PC-3 (cell line): ENCODE measurements at regions not wholly inside any gene's neighbourhood (a gene's known extent, or its start where the extent isn't known, plus 50 kb on each side); places are given as distances from the start of the nearest gene placed in this dataset.

Source experiments
- ATAC-seq: fragments of 200-7000 bp; cut with Tn5 transposase; 2 replicates; pipeline ENCODE4 v1.9.1; 2020; ENCODE audit warnings: mild to moderate bottlenecking, moderate library complexity
- BruUV-seq: library from RNA; stranded (reverse); fragments of 400-500 nt; replicated peaks from 2 replicates; lab custom pipeline; 2021; lab: Mats Ljungman, UMichigan
- CTCF ChIA-PET: fragments of 300-600 bp; sonication (Branson Sonifier 250); formaldehyde crosslinking; loops from one replicate; lab custom pipeline; 2022; ENCODE audit warnings: antibody characterized with exemption; lab: Charles Lee
- POLR2A ChIA-PET: fragments of 300-600 bp; sonication (Branson Sonifier 250); formaldehyde crosslinking; loops from one replicate; lab custom pipeline; 2022; ENCODE audit warnings: antibody characterized with exemption; ENCODE audit not compliant: unreplicated experiment; lab: Charles Lee
- DNase-seq: peaks from one replicate; pipeline ENCODE4 v3.0.0-alpha.2; 2015
- H2AFZ ChIP-seq: fragments of 300-600 bp; sonication (generic); 2 replicates; pipeline ENCODE4 v1.6.0; 2016; ENCODE audit warnings: antibody characterized with exemption, low read length
- H3F3A ChIP-seq: fragments of 300-600 bp; sonication (generic); one replicate; pipeline ENCODE4 v1.6.0; 2017; ENCODE audit warnings: antibody characterized with exemption, low read length, control low read depth, mild to moderate bottlenecking; ENCODE audit not compliant: unreplicated experiment
- H3K27ac ChIP-seq: fragments of 300-600 bp; sonication (generic); 2 replicates; pipeline ENCODE4 v1.5.1; 2016; ENCODE audit warnings: mild to moderate bottlenecking, low read length
- H3K27me3 ChIP-seq: fragments of 300-600 bp; sonication (generic); 2 replicates; pipeline ENCODE4 v1.6.1; 2016; ENCODE audit warnings: low read length, mixed read lengths
- H3K36me3 ChIP-seq: fragments of 300-600 bp; sonication (generic); 2 replicates; pipeline ENCODE4 v1.6.1; 2016; ENCODE audit warnings: low read depth, mixed run types, low read length, mixed read lengths
- H3K4me1 ChIP-seq: fragments of 300-600 bp; sonication (generic); 2 replicates; pipeline ENCODE4 v1.5.1; 2016; ENCODE audit warnings: low read length; ENCODE audit not compliant: insufficient read depth
- H3K4me2 ChIP-seq: fragments of 300-600 bp; sonication (generic); 2 replicates; pipeline ENCODE4 v1.6.0; 2016; ENCODE audit warnings: low read length
- H3K4me3 ChIP-seq: fragments of 300-600 bp; sonication (generic); 2 replicates; pipeline ENCODE4 v1.5.1; 2016; ENCODE audit warnings: mild to moderate bottlenecking, low read length, mixed read lengths
- H3K79me2 ChIP-seq: fragments of 300-600 bp; sonication (generic); 2 replicates; pipeline ENCODE4 v1.6.1; 2017; ENCODE audit warnings: low read length, mixed read lengths
- H3K9ac ChIP-seq: fragments of 300-600 bp; sonication (generic); 2 replicates; pipeline ENCODE4 v1.6.0; 2016; ENCODE audit warnings: mild to moderate bottlenecking, low read length
- H3K9me2 ChIP-seq: fragments of 300-600 bp; sonication (generic); replicated peaks from 2 replicates; pipeline ENCODE4 v1.6.1; 2016; ENCODE audit warnings: mixed run types, low read length, mixed read lengths
- H3K9me3 ChIP-seq: fragments of 300-600 bp; sonication (generic); 2 replicates; pipeline ENCODE4 v1.6.1; 2016; ENCODE audit warnings: low read length, mixed read lengths
- H4K20me1 ChIP-seq: fragments of 300-600 bp; sonication (generic); 2 replicates; pipeline ENCODE4 v1.6.1; 2016; ENCODE audit warnings: low read length, mixed read lengths
- CTCF ChIP-seq: fragments of 300-600 bp; sonication (generic); conservative IDR thresholded peaks from 2 replicates; pipeline ENCODE4 v1.5.1; 2017; ENCODE audit warnings: antibody characterized with exemption, low read depth, mild to moderate bottlenecking, low read length
- EZH2 ChIP-seq: fragments of 300-600 bp; sonication (generic); IDR thresholded peaks from one replicate; pipeline ENCODE4 v1.6.1; 2017; ENCODE audit warnings: antibody characterized with exemption, mild to moderate bottlenecking, low read length; ENCODE audit not compliant: unreplicated experiment
- EZH2phosphoT487 ChIP-seq: fragments of 300-600 bp; sonication (generic); IDR thresholded peaks from 2 replicates; pipeline ENCODE4 v1.6.1; 2018; ENCODE audit warnings: mild to moderate bottlenecking, antibody characterized with exemption, low read length, borderline replicate concordance
- intact Hi-C: fragments of 100-400 bp; cut with micrococcal nuclease; formaldehyde crosslinking; loops from 2 replicates; pipeline ENCODE4 v1.9.0; 2023

- H4K20me1 ChIP-seq: no peaks in the 10 kb centered on the region
- no peak overlapping the region for H3K9ac ChIP-seq
- no peaks in the 10 kb centered on the region for H3K9me3 ChIP-seq
- TF ChIP-seq EZH2phosphoT487 (no peak), CTCF (no peak), EZH2 (no peak)
- H3F3A ChIP-seq: no peaks in the 10 kb centered on the region
- ATAC-seq: no peak
- no peak for DNase-seq
- BruUV-seq: no TSS peak
- POLR2A ChIA-PET: no interaction called here
- no peaks in the 10 kb centered on the region for H3K27me3 ChIP-seq
- no peak overlapping the region for H3K4me2 ChIP-seq
- no peak overlapping the region for H3K4me3 ChIP-seq
- CTCF ChIA-PET: no interaction called here
- H3K27ac ChIP-seq: no peak overlapping the region
- H3K4me1 ChIP-seq: no peaks in the 10 kb centered on the region; the same call in 1 of the 2 replicates
- no peaks in the 10 kb centered on the region for H3K36me3 ChIP-seq
- H3K79me2 ChIP-seq: no peaks in the 10 kb centered on the region
- no peak overlapping the region for H2AFZ ChIP-seq
- intact Hi-C loops: no loop called here
- no peaks in the 10 kb centered on the region for H3K9me2 ChIP-seq
These were observed 205.8 kb upstream of the SLC16A7 start for GRCh38 chr12:59389968-59390576.

GRCh38 chr12:59388694-59389093, 207.1 kb upstream of the SLC16A7 start:
- Histone ChIP-seq H3K79me2 (no peaks in the 10 kb centered on the region), H3K27me3 (no peaks in the 10 kb centered on the region), H3K9ac (no peak overlapping the region), H3K9me3 (no peaks in the 10 kb centered on the region), H3K4me2 (no peak overlapping the region), H2AFZ (no peak overlapping the region), H4K20me1 (no peaks in the 10 kb centered on the region), H3K27ac (no peak overlapping the region), H3K36me3 (no peaks in the 10 kb centered on the region), H3F3A (no peaks in the 10 kb centered on the region), H3K4me3 (no peak overlapping the region), H3K4me1 (no peaks in the 10 kb centered on the region; the same call in 1 of the 2 replicates), H3K9me2 (no peaks in the 10 kb centered on the region)
- intact Hi-C loops: no loop called here
- ChIA-PET POLR2A (no interaction called here), CTCF (no interaction called here)
- DNase-seq (no peak), ATAC-seq (no peak)
- TF ChIP-seq CTCF (no peak), EZH2 (no peak), EZH2phosphoT487 (no peak)
- no TSS peak for BruUV-seq

GRCh38 chr12:59388176-59388575, 207.7 kb upstream of the SLC16A7 start:
- TF ChIP-seq CTCF: no peak
- POLR2A ChIA-PET: no interaction called here
- Histone ChIP-seq H3K27me3 (no peaks in the 10 kb centered on the region), H3K9me2 (no peaks in the 10 kb centered on the region), H4K20me1 (no peaks in the 10 kb centered on the region), H3K4me1 (no peaks in the 10 kb centered on the region), H3K4me2 (no peak overlapping the region), H3K79me2 (no peaks in the 10 kb centered on the region), H3K36me3 (no peaks in the 10 kb centered on the region), H2AFZ (no peak overlapping the region), H3K4me3 (no peak overlapping the region), H3K27ac (no peak overlapping the region), H3F3A (no peaks in the 10 kb centered on the region), H3K9me3 (no peaks in the 10 kb centered on the region), H3K9ac (no peak overlapping the region)
- intact Hi-C loops: no loop called here
- peak; percentile 25 for DNase-seq
- BruUV-seq: no TSS peak
- CTCF ChIA-PET: no interaction called here
- ATAC-seq: peak; percentile 89
